ENCODE measurements at regions not wholly inside any gene's neighbourhood (a gene's known extent, or its start where the extent isn't known, plus 50 kb on each side); places are given as distances from the start of the nearest gene placed in this dataset.

DNA sequence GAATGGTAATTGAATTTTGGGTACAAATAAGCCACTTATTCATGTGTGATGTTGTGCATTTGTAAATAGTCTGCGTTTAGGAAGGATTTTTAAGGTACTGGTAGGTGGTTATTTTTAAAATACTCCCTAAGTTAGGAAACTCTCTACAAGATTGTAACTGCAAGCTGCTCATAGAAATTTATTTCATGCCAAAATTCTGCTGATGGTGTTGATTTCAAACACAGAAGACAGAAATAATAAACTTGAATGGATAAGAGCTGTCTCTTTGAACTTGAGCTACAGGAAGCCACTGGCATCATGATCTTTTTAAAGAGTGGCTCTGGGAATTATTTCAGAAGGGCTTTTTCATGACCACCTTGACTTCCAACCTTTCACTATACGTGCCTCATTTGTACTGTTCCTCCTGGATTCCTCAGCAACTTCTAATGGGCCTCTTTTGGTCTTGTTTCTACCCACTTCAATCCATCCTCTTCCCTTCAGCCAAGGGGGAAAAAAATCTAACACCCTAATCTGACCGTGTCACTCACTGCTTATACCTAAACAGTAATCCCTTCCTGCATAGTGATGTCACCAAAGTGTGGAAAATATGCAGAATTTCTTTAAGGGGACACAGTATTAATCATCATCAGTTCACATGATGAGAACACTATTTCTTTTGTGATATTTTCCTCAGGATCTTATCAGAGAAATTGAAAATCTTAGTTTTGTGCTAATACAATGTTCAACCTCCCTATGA, 113.6 kb downstream of the PFDN4 start:
- no peak for TF ChIP-seq TAF1 (conservative IDR thresholded peaks at IDR 0.05)
- no peak for TF ChIP-seq YY1 (IDR thresholded peaks at IDR 0.05)
- TF ChIP-seq, protein P1, sequence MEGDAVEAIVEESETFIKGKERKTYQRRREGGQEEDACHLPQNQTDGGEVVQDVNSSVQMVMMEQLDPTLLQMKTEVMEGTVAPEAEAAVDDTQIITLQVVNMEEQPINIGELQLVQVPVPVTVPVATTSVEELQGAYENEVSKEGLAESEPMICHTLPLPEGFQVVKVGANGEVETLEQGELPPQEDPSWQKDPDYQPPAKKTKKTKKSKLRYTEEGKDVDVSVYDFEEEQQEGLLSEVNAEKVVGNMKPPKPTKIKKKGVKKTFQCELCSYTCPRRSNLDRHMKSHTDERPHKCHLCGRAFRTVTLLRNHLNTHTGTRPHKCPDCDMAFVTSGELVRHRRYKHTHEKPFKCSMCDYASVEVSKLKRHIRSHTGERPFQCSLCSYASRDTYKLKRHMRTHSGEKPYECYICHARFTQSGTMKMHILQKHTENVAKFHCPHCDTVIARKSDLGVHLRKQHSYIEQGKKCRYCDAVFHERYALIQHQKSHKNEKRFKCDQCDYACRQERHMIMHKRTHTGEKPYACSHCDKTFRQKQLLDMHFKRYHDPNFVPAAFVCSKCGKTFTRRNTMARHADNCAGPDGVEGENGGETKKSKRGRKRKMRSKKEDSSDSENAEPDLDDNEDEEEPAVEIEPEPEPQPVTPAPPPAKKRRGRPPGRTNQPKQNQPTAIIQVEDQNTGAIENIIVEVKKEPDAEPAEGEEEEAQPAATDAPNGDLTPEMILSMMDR (IDR thresholded peaks at IDR 0.05; ENCODE audit: low read depth, low read length, missing input control): no peak
- no peak for TF ChIP-seq JUND (IDR thresholded peaks at IDR 0.05)
- TF ChIP-seq HNF4A (conservative IDR thresholded peaks at IDR 0.05): no peak
- no peak for TF ChIP-seq RXRA (IDR thresholded peaks at IDR 0.05)
- TF ChIP-seq, protein P2, sequence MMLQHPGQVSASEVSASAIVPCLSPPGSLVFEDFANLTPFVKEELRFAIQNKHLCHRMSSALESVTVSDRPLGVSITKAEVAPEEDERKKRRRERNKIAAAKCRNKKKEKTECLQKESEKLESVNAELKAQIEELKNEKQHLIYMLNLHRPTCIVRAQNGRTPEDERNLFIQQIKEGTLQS (IDR thresholded peaks at IDR 0.05): no peak
- TF ChIP-seq, protein P3, sequence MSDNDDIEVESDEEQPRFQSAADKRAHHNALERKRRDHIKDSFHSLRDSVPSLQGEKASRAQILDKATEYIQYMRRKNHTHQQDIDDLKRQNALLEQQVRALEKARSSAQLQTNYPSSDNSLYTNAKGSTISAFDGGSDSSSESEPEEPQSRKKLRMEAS (IDR thresholded peaks at IDR 0.05): no peak
- TF ChIP-seq GABPA (IDR thresholded peaks at IDR 0.05 in 1 of 2, conservative IDR thresholded peaks at IDR 0.05 in 1 of 2): no peak
- TF ChIP-seq EGR1 (IDR thresholded peaks at IDR 0.05; ENCODE audit: low read depth in 2 of 2): no peak

Measured in liver (tissue), 3 donors.